ENCODE measurements at regions not wholly inside any gene's neighbourhood (a gene's known extent, or its start where the extent isn't known, plus 50 kb on each side); places are given as distances from the start of the nearest gene placed in this dataset.

DNA sequence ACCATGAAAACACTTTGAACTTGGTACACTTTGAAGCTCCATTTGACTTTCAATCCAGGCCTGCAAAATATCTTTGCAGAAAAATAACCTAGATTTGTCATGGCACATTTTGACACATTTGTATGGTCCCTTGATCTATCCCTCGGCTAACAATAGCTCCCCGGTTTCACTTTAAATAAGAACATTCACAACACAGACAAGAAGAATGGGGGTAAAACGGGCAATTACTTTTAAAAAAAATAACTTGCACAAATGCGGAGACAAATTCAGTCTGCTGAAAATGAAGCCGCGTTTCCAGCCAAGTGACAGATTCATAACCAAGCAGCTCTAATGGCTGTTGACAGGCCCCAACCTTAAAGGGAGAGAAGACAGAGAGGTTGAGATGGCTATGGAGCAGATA lies 218.2 kb downstream of the NPHP4 start:
- TF ChIP-seq, protein P1, sequence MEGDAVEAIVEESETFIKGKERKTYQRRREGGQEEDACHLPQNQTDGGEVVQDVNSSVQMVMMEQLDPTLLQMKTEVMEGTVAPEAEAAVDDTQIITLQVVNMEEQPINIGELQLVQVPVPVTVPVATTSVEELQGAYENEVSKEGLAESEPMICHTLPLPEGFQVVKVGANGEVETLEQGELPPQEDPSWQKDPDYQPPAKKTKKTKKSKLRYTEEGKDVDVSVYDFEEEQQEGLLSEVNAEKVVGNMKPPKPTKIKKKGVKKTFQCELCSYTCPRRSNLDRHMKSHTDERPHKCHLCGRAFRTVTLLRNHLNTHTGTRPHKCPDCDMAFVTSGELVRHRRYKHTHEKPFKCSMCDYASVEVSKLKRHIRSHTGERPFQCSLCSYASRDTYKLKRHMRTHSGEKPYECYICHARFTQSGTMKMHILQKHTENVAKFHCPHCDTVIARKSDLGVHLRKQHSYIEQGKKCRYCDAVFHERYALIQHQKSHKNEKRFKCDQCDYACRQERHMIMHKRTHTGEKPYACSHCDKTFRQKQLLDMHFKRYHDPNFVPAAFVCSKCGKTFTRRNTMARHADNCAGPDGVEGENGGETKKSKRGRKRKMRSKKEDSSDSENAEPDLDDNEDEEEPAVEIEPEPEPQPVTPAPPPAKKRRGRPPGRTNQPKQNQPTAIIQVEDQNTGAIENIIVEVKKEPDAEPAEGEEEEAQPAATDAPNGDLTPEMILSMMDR (IDR thresholded peaks at IDR 0.05), result no peak
- TF ChIP-seq, protein P2, sequence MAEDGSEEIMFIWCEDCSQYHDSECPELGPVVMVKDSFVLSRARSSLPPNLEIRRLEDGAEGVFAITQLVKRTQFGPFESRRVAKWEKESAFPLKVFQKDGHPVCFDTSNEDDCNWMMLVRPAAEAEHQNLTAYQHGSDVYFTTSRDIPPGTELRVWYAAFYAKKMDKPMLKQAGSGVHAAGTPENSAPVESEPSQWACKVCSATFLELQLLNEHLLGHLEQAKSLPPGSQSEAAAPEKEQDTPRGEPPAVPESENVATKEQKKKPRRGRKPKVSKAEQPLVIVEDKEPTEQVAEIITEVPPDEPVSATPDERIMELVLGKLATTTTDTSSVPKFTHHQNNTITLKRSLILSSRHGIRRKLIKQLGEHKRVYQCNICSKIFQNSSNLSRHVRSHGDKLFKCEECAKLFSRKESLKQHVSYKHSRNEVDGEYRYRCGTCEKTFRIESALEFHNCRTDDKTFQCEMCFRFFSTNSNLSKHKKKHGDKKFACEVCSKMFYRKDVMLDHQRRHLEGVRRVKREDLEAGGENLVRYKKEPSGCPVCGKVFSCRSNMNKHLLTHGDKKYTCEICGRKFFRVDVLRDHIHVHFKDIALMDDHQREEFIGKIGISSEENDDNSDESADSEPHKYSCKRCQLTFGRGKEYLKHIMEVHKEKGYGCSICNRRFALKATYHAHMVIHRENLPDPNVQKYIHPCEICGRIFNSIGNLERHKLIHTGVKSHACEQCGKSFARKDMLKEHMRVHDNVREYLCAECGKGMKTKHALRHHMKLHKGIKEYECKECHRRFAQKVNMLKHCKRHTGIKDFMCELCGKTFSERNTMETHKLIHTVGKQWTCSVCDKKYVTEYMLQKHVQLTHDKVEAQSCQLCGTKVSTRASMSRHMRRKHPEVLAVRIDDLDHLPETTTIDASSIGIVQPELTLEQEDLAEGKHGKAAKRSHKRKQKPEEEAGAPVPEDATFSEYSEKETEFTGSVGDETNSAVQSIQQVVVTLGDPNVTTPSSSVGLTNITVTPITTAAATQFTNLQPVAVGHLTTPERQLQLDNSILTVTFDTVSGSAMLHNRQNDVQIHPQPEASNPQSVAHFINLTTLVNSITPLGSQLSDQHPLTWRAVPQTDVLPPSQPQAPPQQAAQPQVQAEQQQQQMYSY (CRISPR knock-in tag; IDR thresholded peaks at IDR 0.05), result no peak
- TF ChIP-seq, protein P3, sequence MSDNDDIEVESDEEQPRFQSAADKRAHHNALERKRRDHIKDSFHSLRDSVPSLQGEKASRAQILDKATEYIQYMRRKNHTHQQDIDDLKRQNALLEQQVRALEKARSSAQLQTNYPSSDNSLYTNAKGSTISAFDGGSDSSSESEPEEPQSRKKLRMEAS (CRISPR knock-in tag; IDR thresholded peaks at IDR 0.05), result no peak
- TF ChIP-seq IRF2 (CRISPR knock-in tag; IDR thresholded peaks at IDR 0.05; ENCODE audit: borderline replicate concordance, low read depth), result no peak
- TF ChIP-seq TEAD1 (CRISPR knock-in tag; IDR thresholded peaks at IDR 0.05), result no peak
- no peak for TF ChIP-seq ESRRA (CRISPR knock-in tag; IDR thresholded peaks at IDR 0.05; ENCODE audit: borderline replicate concordance)
- TF ChIP-seq FOXJ3 (CRISPR knock-in tag; IDR thresholded peaks at IDR 0.05; ENCODE audit: borderline replicate concordance), result no peak
- TF ChIP-seq CREB1 (CRISPR knock-in tag; IDR thresholded peaks at IDR 0.05), result no peak
- TF ChIP-seq HMGXB4 (CRISPR knock-in tag; IDR thresholded peaks at IDR 0.05), result no peak
- TF ChIP-seq, protein P4, sequence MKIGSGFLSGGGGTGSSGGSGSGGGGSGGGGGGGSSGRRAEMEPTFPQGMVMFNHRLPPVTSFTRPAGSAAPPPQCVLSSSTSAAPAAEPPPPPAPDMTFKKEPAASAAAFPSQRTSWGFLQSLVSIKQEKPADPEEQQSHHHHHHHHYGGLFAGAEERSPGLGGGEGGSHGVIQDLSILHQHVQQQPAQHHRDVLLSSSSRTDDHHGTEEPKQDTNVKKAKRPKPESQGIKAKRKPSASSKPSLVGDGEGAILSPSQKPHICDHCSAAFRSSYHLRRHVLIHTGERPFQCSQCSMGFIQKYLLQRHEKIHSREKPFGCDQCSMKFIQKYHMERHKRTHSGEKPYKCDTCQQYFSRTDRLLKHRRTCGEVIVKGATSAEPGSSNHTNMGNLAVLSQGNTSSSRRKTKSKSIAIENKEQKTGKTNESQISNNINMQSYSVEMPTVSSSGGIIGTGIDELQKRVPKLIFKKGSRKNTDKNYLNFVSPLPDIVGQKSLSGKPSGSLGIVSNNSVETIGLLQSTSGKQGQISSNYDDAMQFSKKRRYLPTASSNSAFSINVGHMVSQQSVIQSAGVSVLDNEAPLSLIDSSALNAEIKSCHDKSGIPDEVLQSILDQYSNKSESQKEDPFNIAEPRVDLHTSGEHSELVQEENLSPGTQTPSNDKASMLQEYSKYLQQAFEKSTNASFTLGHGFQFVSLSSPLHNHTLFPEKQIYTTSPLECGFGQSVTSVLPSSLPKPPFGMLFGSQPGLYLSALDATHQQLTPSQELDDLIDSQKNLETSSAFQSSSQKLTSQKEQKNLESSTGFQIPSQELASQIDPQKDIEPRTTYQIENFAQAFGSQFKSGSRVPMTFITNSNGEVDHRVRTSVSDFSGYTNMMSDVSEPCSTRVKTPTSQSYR (CRISPR knock-in tag; IDR thresholded peaks at IDR 0.05), result no peak
- no peak for TF ChIP-seq ATF1 (CRISPR knock-in tag; IDR thresholded peaks at IDR 0.05)
- TF ChIP-seq NFYB (CRISPR knock-in tag; conservative IDR thresholded peaks at IDR 0.05; ENCODE audit: low read depth), result no peak
- TF ChIP-seq FOXP1 (CRISPR knock-in tag; IDR thresholded peaks at IDR 0.05; ENCODE audit: borderline replicate concordance), result no peak

All from WTC11 (cell line).